Activated CD4-positive, alpha-beta T cell treated with anti-CD3 and anti-CD28 coated beads, Interleukin-10, Interleukin-2, amounts not matched to agents 100 ng/mL and 50 ng/mL, durations not matched to agents 16 hours and 8 hours (primary cell): ENCODE measurements at regions not wholly inside any gene's neighbourhood (a gene's known extent, or its start where the extent isn't known, plus 50 kb on each side); places are given as distances from the start of the nearest gene placed in this dataset.
"Not testable (repeated sequence)": the region's sequence is repeated elsewhere in the genome, so short reads cannot be mapped to it uniquely, and the experiment has no call there.

Experiments used
- DNase-seq: peaks from one replicate; pipeline ENCODE4 v3.0.0-alpha.2; 2020

DNA sequence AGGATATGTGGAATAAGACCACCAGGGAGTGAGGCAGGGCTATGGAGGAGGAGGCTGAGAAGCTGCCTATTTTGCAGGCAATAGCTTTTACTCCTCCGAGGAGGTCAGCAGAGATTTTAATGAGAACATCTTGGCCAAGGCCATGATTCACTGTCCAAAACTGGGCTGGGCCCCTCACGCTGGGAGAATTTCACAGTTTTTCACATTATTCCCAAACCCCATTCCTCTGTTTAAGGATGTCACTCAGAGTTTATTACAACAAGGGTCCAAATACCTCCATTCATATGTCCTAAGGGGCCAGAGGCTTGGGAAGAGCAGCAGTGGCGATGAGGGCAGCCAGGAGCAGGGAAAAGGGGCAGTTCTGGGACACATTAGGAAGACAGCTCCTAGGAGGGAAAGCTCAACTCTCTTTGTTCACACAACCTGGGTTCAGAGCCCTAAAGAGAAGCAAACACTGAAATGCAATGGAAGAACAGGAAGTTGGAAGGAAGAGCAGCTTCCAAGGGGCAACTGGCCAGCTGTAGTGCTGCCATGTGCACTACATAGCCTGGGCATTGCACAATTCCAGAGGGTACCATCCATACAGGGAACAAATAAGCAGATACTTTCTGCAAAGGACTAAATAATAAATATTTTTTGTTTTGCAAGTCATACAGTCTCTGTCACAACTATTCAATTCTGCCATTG lies 283.2 kb downstream of the NUAK1 start:
- no peak for DNase-seq

GRCh38 chr12:105856048-105856405 lies 282.7 kb downstream of the NUAK1 start:
- DNase-seq: no peak

DNA sequence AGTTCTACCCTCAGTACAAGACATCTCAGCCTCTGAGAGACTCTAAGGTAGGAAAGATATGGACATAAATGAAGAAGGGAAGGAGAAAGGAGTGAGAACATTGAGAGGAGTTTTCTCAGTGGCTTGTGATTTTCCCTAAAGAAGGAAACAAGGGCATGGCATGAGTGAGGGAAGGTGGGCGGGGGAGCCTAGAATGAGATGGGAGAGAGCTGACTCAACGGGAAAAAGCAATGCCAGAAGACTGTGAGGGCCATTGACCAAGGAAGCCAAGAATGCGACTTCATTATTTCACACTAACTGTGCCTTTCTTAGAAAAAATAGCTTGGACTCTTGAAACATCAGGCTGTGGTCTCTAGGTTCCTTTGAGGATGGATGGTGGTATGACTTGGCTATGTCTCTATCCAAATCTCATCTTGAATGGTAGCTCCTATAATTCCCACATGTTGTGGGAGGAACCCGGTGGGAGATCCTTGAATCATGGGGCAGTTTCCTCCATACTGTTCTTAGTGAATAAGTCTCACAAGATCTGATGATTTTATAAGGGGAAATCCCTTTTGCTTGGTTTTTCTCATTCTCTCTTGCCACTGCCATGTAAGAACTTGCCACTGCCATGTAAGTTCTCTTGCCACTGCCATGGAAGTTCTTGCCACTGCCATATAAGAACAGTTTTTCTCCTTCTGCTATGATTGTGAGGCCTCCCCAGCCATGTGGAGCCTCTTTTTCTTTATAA lies 279.6 kb downstream of the NUAK1 start:
- no peak for DNase-seq

DNA sequence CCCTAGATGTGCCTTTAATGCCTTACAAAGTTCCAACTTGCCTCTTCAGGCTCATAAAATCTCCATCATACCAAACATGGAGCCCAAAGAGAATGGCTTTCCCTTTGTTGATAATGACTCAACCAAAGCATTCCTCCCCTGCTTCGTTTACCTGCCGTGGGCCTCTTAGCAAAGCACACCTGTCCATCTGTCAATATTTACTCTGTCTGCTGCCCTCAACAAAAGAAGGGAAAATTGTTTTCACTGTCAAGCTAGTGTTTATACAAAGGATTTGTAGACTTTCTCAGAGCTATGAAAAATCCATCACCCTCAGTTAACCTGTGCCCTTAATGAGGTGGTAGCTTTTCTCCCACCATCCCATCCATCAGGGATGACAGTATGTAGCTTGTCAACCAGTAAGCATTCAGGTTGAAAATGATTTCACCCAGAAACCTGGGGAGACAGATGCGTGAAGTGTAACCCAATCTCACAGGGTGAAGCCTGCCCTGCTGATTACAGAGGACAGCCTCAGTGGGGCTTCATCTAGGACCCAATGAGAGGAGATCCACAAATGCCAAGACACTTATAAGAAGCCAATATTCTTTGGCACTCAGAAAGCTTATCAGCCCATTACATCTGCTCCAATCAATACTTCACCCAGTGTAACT lies 278.1 kb downstream of the NUAK1 start:
- no peak for DNase-seq

DNA sequence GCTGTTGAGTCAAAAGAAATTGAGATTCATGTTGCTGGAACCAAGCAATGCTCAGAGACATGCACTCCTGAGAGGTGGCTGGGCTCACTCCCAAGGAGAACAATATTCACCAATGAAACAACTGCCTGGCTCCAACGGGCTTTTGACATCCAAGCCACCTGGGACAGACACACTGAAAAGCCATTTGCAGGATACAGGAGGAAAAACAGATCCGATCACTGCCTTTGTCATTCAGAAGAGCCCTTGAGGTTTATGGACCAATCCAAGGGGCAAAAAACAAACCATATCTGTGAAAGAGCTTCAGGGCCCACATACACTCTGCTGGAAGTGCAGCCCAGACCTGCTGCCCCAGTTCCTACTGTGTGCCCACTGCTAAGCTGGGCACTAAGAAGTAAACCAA lies 277.5 kb downstream of the NUAK1 start:
- no peak for DNase-seq

DNA sequence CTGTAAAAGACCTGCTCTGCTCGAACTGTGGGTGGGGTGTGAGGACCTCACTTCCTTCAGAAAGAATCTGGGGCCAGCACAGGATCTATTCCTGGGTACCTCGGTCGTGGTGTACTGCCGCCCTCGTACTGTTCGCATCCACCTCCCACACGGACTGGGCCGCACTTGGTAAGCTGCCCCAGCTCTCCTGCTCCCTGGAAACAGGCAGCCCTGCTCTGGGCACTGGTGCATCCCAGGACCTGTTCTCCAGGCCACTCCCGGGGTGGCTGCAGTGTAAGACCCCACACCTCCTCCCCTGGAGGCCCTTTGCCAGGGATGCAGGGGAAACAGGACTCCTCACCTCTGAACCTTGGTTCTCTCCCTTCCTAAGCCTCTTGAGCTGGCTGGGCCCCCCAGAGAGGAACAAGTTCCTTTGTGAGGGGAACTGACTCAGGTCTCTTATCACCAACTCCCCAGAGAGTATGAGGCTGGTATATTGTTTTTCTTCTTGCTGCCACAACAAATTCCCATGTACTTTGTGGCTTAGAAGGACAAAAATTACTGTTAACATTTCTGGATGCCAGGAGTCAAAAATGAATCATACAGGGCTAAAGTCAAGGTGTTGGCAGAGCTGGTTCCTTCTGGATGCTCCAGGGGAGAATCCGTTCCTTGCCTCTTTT lies 276.5 kb downstream of the NUAK1 start:
- no peak for DNase-seq

DNA sequence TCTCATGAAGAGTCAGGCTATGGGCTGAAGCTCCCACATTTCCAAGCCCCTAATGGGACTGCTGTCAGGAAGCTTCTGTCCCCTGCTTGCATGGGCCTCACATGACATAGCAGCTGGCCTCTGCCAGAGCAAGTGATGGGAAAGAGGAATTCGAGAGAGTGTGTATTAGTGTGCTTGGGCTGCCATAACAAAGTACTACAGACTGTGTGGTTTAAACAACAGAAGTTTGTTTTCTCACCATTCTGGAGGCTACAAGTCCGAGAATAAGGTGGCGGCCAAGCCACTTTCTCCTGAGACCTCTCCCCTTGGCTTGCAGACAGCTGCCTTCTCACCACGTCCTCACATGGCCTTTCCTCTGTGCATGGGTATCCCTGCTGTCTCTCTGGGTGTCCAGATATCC lies 274.4 kb downstream of the NUAK1 start:
- no peak for DNase-seq

DNA sequence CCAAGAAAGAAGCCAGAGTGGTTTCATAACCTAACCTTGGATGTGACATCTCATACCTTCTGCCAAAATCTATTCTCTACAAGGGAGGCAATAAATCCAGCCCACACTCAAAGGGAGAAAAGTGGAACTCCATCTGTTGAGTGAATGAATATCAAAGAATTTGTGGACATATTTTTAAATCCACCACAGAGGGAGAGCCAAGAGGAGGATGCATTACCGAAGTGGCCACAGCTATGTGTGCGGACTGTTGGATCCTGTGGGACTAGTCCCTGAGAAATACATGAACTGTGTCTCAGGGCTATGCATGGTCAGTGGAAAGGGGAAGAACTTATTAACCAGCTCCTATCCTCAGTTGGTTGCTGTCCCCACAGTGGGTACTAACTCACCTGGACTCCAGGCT lies 273.9 kb downstream of the NUAK1 start:
- no peak for DNase-seq

DNA sequence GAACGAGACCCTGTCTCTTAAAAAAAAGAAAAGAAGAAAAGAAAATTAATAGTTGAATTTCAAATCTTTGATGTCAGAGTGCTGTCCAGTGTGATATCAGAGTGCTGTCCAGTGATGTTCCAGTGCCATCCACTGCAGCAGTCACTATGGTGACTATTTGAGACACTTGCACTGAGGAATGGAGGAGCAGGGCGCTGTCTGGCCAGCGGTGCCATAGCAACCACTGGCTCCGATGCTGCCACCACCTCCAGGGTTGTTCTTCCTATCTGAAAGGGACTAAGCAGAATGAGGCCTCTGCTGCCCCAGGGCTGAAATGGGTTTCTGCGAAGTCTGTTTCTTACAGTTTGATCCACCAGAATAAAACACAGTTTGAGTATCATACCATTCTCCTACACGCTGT lies 272.9 kb downstream of the NUAK1 start:
- no peak for DNase-seq

GRCh38 chr12:105874121-105874520 lies 264.6 kb downstream of the NUAK1 start:
- DNase-seq: no peak

- no peak for DNase-seq
Observed at GRCh38 chr12:105876396-105876927, 262.3 kb downstream of the NUAK1 start.

- DNase-seq: no peak
Observed at GRCh38 chr12:105878964-105879363, 259.8 kb downstream of the NUAK1 start.

GRCh38 chr12:105880824-105881388 lies 257.8 kb downstream of the NUAK1 start:
- no peak for DNase-seq

DNA sequence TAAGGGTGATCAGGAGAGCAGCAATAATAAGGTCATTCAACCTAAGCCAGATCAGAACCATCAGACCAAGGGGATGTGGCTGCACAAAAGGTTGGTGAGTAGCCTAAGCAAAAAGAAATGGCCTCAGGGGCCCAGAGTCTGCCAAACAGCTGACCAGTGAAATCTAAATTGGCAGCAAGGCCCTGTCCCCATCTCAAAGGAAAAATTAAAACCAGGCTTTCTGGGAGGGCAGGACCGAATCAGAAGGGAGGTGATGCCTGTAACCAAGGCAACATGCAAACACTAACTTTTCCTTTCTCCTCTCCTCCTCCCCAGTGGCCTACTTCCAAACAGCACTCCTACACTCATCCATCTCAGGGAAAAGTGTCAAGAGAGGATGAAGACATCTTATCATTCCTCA lies 256.4 kb downstream of the NUAK1 start:
- DNase-seq: no peak

DNA sequence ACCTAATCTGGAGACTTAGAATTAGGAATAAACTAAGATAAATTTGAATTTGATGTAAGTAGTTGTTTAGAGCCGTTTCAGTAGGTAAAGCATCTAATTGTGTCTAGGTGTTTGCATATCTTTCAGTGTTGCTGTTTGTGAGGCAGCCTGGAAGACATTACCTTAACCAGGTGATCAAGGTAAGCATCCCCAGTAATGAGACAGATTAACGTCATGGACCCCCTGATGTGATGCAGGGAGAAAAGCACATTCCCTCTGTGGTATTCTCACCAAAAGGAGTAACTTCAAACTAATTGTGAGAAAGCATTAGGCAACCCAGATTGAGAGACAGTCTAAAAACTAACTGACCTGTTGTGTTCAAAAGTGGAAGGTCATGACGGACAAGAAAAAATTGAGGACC lies 251.6 kb downstream of the NUAK1 start:
- DNase-seq: no peak

- no peak for DNase-seq
Observed at GRCh38 chr12:105888696-105889095, 250.1 kb downstream of the NUAK1 start.

DNA sequence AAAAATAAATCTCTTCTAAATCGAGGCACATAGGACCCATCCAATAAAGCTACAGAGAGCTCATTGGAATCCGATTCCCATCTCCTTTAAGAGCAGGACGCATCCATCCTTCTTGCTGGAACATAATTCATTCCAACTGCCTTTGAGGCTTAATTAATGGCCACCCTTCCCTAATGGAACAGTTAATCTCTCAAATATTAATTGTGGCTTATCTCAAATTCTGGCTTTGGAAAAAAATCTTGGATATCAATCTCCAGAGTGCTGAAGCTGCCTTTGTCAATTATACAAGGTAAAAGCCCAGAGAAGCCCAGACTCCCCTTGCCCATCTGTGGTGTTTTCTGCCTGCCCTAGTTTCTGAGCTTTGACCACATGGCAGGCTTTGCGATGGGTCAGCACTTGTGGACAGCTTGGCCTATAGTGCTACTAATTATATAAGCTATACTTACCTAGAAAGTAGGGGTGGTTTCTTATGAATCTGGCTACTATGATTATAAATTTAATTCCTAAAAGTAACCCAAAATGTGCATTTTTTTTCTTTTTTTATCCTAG lies 246.3 kb downstream of the NUAK1 start:
- no peak for DNase-seq

- DNase-seq: not testable (repeated sequence)
Observed at GRCh38 chr12:105895197-105895832, 243.4 kb downstream of the NUAK1 start.

- DNase-seq: no peak
Observed at GRCh38 chr12:105897311-105897725, 241.4 kb downstream of the NUAK1 start.

GRCh38 chr12:105898271-105898670 lies 240.5 kb downstream of the NUAK1 start:
- DNase-seq: not testable (repeated sequence)

DNA sequence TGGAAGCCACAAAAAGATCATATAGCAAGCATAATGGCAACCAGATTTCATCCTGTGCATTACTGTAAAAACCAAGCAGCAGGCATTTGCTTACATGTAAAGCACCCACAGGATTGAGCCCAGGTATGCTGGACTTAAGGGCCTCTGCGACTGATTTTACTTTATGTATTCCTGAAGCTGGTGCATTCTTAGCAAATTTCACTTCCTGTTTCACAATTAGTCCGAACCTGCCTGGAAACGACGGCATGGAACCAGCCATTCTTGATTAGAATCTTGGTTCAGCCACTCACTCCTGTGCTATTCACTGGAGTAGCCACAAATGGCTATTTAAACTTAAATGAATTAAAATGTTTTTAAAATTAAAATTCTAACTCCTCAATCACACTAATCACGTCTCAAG lies 239.2 kb downstream of the NUAK1 start:
- no peak for DNase-seq

DNA sequence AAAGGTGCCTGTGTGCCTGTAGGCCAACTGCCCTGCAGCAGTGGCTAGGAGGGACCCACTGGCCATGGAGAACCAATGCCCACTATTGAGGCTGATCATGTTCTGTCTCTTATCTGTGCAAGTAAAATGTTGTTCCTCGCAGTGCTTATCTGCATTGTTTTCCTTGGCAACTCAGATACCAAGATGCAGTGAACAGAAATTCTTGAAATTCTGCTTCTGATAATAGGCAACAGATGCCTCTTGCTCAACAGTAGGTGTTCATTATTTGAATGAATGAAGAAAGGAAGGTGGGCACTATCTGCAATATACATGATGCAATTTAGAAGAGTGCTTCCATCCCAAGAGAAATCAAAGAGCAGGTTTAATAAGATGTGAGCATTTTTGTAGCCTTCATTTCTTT lies 232.2 kb downstream of the NUAK1 start:
- no peak for DNase-seq
